Progenitor cell of endocrine pancreas (in vitro differentiated cells): ENCODE measurements at regions not wholly inside any gene's neighbourhood (a gene's known extent, or its start where the extent isn't known, plus 50 kb on each side); places are given as distances from the start of the nearest gene placed in this dataset.

Experiments used
- DNase-seq: peaks from one replicate; pipeline ENCODE4 v3.0.0; 2021; ENCODE audit warnings: low spot score; ENCODE audit not compliant: unreplicated experiment
- H3K27ac Mint-ChIP-seq: 2 replicates; pipeline ENCODE4 v1.8.0; 2021; ENCODE audit warnings: mild to moderate bottlenecking, moderate library complexity, mixed read lengths
- H3K27me3 Mint-ChIP-seq: 2 replicates; pipeline ENCODE4 v1.8.0; 2021; ENCODE audit warnings: mixed read lengths
- H3K36me3 Mint-ChIP-seq: 2 replicates; pipeline ENCODE4 v1.8.0; 2022; ENCODE audit warnings: mixed read lengths; ENCODE audit not compliant: insufficient read depth
- H3K4me1 Mint-ChIP-seq: 2 replicates; pipeline ENCODE4 v1.8.0; 2021; ENCODE audit warnings: low read depth, mixed read lengths
- H3K4me3 Mint-ChIP-seq: 2 replicates; pipeline ENCODE4 v1.8.0; 2021; ENCODE audit warnings: low read depth, mild to moderate bottlenecking, moderate library complexity, mixed read lengths
- H3K9me3 Mint-ChIP-seq: 2 replicates; pipeline ENCODE4 v1.8.0; 2021; ENCODE audit warnings: low read depth, mixed read lengths
- CTCF ChIP-seq: fragments of 200-600 bp; sonication (generic); IDR thresholded peaks from one replicate; pipeline ENCODE4 v1.5.0; 2021; ENCODE audit warnings: antibody characterized with exemption, mild to moderate bottlenecking; ENCODE audit not compliant: unreplicated experiment

- Mint-ChIP-seq H3K27ac (no peak overlapping the region), H3K27me3 (no peaks in the 10 kb centered on the region)
Measured at GRCh38 chr3:42037318-42037945, 53.7 kb upstream of the TRAK1 start.

GRCh38 chr3:42036483-42036823 is 54.7 kb upstream of the TRAK1 start:
- H3K9me3 Mint-ChIP-seq: no peaks in the 10 kb centered on the region
- peaks cover 3% of the 10 kb centered on the region for H3K36me3 Mint-ChIP-seq
- H3K27me3 Mint-ChIP-seq: no peaks in the 10 kb centered on the region
- H3K27ac Mint-ChIP-seq: peak overlapping the region; percentile 92
- no peak overlapping the region for H3K4me3 Mint-ChIP-seq
- peaks cover 19% of the 10 kb centered on the region for H3K4me1 Mint-ChIP-seq
- DNase-seq: no peak
- TF ChIP-seq CTCF: no peak

More at GRCh38 chr3:42037318-42037945, 53.7 kb upstream of the TRAK1 start:
- DNase-seq: no peak
- no peak for TF ChIP-seq CTCF
- Mint-ChIP-seq H3K9me3 (no peaks in the 10 kb centered on the region), H3K4me3 (no peak overlapping the region), H3K36me3 (peaks cover 3% of the 10 kb centered on the region), H3K4me1 (peaks cover 13% of the 10 kb centered on the region)

- no peaks in the 10 kb centered on the region for H3K27me3 Mint-ChIP-seq
- peaks cover 19% of the 10 kb centered on the region for H3K4me1 Mint-ChIP-seq
- H3K9me3 Mint-ChIP-seq: no peaks in the 10 kb centered on the region
- no peak overlapping the region for H3K4me3 Mint-ChIP-seq
- DNase-seq: no peak
- H3K36me3 Mint-ChIP-seq: peaks cover 3% of the 10 kb centered on the region
- TF ChIP-seq CTCF: no peak
- H3K27ac Mint-ChIP-seq: peak overlapping the region; percentile 92
Measured at GRCh38 chr3:42035816-42036482, 55.2 kb upstream of the TRAK1 start.

- Mint-ChIP-seq H3K9me3 (no peaks in the 10 kb centered on the region), H3K36me3 (peaks cover 3% of the 10 kb centered on the region), H3K4me1 (peaks cover 19% of the 10 kb centered on the region), H3K4me3 (no peak overlapping the region), H3K27ac (no peak overlapping the region), H3K27me3 (no peaks in the 10 kb centered on the region)
- no peak for DNase-seq
- TF ChIP-seq CTCF: no peak
Measured at GRCh38 chr3:42035007-42035406, 56.1 kb upstream of the TRAK1 start.

- no peaks in the 10 kb centered on the region for H3K9me3 Mint-ChIP-seq
- no peak for TF ChIP-seq CTCF
- peaks cover 3% of the 10 kb centered on the region for H3K36me3 Mint-ChIP-seq
- peaks cover 19% of the 10 kb centered on the region for H3K4me1 Mint-ChIP-seq
- H3K27me3 Mint-ChIP-seq: no peaks in the 10 kb centered on the region
- DNase-seq: no peak
- no peak overlapping the region for H3K4me3 Mint-ChIP-seq
- H3K27ac Mint-ChIP-seq: peak overlapping the region; percentile 6
Measured at GRCh38 chr3:42033741-42034140, 57.4 kb upstream of the TRAK1 start.
